GM18951 (cell line): ENCODE measurements at regions not wholly inside any gene's neighbourhood (a gene's known extent, or its start where the extent isn't known, plus 50 kb on each side); places are given as distances from the start of the nearest gene placed in this dataset.

ENCODE experiments used
- POLR2A ChIP-seq: IDR thresholded peaks from 4 replicates; pipeline ENCODE4 v1.6.1; 2011; ENCODE audit warnings: mild to moderate bottlenecking; ENCODE audit not compliant: insufficient read length, insufficient read depth; ENCODE audit errors: extremely low read depth
- in situ Hi-C: fragments of 300-500 bp; cut with MboI; formaldehyde crosslinking; loops from one replicate; pipeline ENCODE4 v1.12.0; 2022; ENCODE audit warnings: low sequenced_read_pairs, mixed read lengths, inconsistent platforms; ENCODE audit not compliant: unreplicated experiment

DNA sequence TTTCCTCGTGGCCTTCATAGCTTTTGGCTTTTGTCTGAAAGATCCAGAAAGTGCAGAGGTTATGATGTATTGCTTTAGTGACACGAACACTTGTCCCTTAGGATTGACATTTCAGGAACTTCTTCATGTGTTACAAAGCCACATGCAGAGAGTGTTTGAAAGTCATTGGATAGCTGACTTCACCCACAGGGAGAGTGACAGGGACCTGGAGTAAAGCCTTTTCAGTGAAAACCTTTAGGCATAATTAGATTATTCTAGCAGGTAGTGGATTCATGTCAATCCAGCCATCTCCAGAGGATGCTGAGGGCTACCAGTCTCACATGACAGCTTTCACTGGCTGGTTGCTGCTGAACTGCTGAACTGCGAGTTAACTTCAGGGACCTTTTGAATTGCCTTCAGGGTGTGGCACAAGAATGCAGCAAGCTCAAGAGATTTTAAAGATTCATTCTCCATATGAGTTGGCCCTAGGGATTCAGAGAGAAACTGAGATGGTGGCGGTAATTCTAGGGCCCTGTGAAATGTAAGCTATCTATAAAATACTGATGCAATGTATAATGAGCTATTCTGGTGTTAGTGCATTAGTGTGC is 267.0 kb upstream of the GOLIM4 start:
- in situ Hi-C loops: no loop called here
- TF ChIP-seq POLR2A: no peak

- in situ Hi-C loops: no loop called here
- no peak for TF ChIP-seq POLR2A
Measured at GRCh38 chr3:168362156-168362555, 266.4 kb upstream of the GOLIM4 start.

DNA sequence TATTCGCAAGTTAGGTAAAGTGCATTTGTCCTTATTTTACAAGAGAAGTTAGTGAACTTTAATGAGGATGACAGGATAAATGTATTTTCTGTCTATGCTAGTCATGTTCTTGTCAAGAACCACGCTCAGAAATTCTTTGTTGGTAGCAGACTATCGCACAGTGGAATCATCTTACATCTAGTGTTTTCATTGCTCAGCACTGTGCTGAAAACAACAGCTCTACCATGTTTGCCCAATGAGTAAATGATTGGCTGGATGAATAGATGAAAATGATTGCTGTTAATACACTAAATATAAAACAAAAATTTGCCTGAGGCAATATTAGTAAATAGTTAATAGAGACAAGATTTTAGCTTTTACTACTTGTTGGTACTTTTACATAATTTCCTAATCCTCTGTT is 265.3 kb upstream of the GOLIM4 start:
- TF ChIP-seq POLR2A: no peak
- in situ Hi-C loops: no loop called here

GRCh38 chr3:168342946-168343850 is 247.5 kb upstream of the GOLIM4 start:
- TF ChIP-seq POLR2A: no peak
- in situ Hi-C loops: no loop called here

- in situ Hi-C loops: no loop called here
Measured at GRCh38 chr3:168341956-168342936, 246.5 kb upstream of the GOLIM4 start.

DNA sequence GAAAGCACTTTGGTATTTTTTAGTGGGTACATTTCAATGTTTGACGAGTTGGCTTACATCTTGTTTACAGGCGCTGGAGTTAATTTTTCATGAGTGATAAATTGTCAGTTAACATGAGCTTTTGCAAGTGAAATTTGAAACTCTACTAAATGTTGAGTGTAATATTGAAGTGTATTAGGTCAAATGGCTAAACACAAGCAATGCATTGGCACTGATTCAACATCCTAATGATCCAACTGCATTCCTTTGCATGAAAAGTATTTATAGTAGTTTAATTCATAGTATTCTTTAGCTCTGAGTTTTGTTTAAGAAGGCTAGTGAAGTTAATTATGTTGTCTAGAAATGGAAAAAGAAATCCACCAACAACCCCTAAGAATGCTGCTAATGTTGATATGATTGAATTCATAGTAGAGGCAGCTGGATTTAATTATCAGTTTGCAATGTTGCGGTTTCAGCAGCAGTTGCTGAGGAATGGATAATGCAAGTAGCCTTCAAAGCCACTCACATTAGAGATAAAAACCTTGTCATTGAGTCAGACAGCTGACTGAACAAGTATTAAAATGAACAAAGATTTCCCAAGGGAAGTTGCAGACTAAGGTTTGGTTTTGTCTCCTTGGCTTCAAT is 245.6 kb upstream of the GOLIM4 start:
- in situ Hi-C loops: no loop called here
- TF ChIP-seq POLR2A: no peak

More at GRCh38 chr3:168341956-168342936, 246.5 kb upstream of the GOLIM4 start:
- no peak for TF ChIP-seq POLR2A

GRCh38 chr3:168338161-168338560 is 242.4 kb upstream of the GOLIM4 start:
- in situ Hi-C loops: no loop called here
- TF ChIP-seq POLR2A: no peak

- in situ Hi-C loops: no loop called here
- TF ChIP-seq POLR2A: no peak
Measured at GRCh38 chr3:168336276-168336675, 240.6 kb upstream of the GOLIM4 start.

- no peak for TF ChIP-seq POLR2A
- in situ Hi-C loops: no loop called here
Measured at GRCh38 chr3:168333410-168333935, 237.7 kb upstream of the GOLIM4 start.

DNA sequence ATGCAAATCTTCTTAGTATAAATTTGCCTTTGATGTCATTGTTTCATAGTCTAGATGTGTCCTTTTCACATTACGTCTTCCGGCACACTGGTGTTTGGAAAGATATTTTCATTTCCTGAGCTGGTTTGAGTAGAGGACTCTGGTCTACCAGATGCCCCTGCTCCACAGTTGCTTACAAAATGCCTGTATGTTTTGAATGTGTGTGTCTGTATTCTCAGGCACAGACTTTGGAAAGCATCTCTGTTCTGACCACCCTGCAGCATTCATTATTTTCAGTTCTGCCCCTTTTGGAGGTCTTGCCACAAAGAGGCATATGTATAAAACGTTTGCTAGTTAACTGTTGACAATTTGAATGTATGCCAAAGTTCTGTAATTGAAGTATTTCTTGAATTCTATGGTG is 236.0 kb upstream of the GOLIM4 start:
- in situ Hi-C loops: no loop called here
- no peak for TF ChIP-seq POLR2A

DNA sequence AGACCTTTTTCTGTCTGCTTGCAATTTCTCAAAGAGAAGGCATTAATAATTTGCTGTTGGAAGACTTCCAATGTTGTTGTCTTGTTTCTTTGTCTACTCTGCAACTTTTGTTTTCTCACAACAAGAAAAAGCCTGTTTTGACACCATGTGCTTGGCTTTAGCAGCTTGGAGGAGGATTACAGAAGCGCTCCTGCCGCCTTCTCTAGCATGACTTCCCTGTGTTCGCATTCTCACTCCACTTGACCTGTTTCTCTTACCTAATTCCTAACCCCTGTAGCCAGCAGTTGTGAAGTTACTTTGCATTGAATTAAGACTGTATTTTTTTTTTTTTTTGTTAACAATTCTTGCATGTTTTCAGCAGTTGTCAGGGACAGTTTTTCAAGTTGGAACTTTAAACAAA is 235.3 kb upstream of the GOLIM4 start:
- in situ Hi-C loops: no loop called here
- no peak for TF ChIP-seq POLR2A

DNA sequence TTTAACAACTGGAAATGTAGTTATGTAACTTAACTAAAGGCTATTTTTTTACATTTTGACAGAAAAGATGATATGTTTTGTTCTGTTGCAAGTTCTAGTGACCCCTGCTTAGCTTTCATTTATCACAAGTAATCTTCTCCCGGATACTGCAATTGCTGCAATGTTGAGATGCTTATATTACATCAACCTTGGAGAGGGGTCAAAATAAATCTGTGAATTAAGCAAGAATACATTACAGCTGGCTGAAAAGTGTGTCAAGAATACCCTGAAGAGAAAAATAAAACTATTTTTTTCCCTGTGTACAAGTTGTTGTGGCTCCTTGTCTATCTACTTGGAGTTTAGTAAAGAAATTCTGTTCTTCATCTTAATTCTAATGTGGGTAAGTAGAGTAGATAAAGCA is 232.1 kb upstream of the GOLIM4 start:
- no peak for TF ChIP-seq POLR2A
- in situ Hi-C loops: no loop called here
